ENCODE measurements at regions not wholly inside any gene's neighbourhood (a gene's known extent, or its start where the extent isn't known, plus 50 kb on each side); places are given as distances from the start of the nearest gene placed in this dataset.

DNA sequence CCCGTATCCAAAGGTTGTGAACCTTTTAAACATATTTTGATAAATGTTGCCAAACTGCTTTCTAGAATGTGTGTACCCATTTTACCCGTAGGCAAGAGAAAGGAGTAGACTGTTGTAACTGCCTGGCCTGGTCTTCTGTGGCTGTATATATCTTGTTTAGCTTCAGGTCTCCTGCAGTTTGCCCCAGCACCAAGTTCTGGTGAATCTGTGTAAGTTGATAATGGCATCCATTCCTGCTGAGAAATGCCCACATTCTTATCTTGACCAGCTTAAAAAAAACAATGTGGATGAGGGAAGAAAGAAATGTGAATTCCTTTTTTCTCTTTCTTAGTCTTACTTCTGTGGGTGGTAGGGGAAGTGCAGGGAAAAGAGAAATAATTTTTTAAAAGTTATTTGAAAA is 53.3 kb upstream of the TLE3 start:
- no peak for DNase-seq (ENCODE audit: low read depth in 2 of 2, low spot score in 1 of 2)

DNA sequence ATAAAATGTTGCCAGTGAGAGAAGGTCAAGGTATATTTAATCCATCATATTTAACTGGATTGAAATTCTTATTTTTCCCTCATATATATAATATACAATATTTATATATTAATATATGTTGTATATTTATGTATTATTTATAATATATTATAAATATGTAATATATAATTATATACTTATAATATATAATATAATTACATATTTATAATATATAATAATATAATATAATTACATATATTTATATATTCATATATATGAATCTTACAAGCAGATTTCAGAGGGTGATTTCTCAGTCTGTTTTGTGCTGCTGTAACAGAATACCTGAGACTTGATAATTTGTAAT is 52.7 kb upstream of the TLE3 start:
- no peak for DNase-seq (ENCODE audit: low read depth in 2 of 2, low spot score in 1 of 2)

DNA sequence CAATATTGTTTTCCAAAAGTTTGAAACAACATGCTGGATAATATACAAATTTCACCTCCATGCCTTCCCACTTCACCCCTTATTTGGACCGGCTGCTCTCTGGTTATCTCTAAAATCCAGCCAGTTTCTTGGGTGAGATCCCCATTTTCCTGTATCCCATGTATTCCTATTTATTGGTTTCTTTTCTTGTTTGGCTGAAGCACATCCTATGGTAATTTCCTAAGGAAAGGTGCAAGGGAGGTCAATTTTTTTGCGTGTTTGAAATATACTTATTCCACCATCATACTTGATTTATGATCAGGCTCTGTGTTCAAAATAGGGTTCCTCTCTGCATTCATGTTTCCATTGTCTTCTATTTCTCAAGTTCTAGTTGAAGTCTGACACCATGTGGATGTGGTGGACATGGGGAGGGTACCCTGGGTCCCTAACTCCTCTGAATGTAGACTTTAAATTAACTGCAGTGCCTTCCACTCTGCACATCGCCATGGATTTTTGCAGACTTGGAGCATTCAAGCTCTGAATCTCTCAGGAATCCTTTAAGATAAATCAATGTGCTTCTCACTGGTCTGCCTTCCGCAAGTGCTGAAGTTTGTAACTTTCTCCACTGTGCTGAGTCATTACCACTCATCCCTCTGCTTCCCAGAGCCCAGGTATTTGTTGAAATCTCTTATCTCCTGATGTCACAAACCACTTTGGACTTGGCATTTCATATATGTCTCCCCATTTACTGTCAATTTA is 52.1 kb upstream of the TLE3 start:
- DNase-seq (ENCODE audit: low read depth in 2 of 2, low spot score in 1 of 2): no peak

DNA sequence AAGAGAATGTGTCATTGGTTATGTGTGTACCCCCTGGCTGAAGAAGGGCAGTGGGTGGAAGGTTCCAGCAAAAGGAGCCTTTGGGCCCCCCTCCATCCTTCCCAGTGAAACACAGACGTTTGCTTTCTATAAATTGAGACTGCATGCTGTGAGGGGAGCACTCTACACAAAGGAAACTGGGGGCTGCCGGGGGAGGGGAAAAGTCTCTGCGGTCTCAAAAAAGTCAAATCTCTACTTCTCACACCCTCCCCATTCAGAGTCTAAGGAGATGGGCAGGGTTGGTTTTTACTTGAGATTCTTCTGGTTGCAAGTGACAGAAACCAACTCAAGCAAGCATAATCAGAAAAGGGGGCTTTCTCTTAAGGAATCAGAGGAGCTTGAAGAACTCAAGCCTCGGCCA is 50.1 kb upstream of the TLE3 start:
- no peak for DNase-seq (ENCODE audit: low read depth in 2 of 2, low spot score in 1 of 2)

All from stimulated activated CD8-positive, alpha-beta memory T cell treated with anti-CD3 and anti-CD28 coated beads, Interleukin-4, amount 100 ng/mL, for 1 hour (primary cell).